ENCODE measurements at regions not wholly inside any gene's neighbourhood (a gene's known extent, or its start where the extent isn't known, plus 50 kb on each side); places are given as distances from the start of the nearest gene placed in this dataset.

GRCh38 chr4:131026771-131027170 lies 1930.8 kb downstream of the C4orf33 start:
- no peak overlapping the region for H3K27ac ChIP-seq (replicated peaks in 1 of 4)
- 92% methylated on average over 9 of the region's 9 CpGs for WGBS
- H3K27me3 ChIP-seq = no peaks in the 10 kb centered on the region
- no peaks in the 10 kb centered on the region for H3K4me1 ChIP-seq
- H3K4me3 ChIP-seq = no peak overlapping the region
- TF ChIP-seq CTCF (IDR thresholded peaks at IDR 0.05) = no peak
- intact Hi-C loops (cut with DNase I) = no loop called here
- H3K36me3 ChIP-seq = no peaks in the 10 kb centered on the region
- DNase-seq (ENCODE audit: extremely low spot score) = no peak
- no peaks in the 10 kb centered on the region for H3K9me3 ChIP-seq

GRCh38 chr4:131044368-131044767 lies 1948.4 kb downstream of the C4orf33 start:
- Histone ChIP-seq H3K9me3 (no peaks in the 10 kb centered on the region), H3K27ac (replicated peaks in 1 of 4) (no peak overlapping the region), H3K27me3 (no peaks in the 10 kb centered on the region), H3K4me1 (no peaks in the 10 kb centered on the region), H3K36me3 (no peaks in the 10 kb centered on the region), H3K4me3 (no peak overlapping the region)
- TF ChIP-seq EP300 (IDR thresholded peaks at IDR 0.05) = no peak
- no peak for TF ChIP-seq POLR2A (IDR thresholded peaks at IDR 0.05; ENCODE audit: low read depth)
- TF ChIP-seq POLR2AphosphoS5 (IDR thresholded peaks at IDR 0.05) = no peak
- no peak for TF ChIP-seq CTCF (IDR thresholded peaks at IDR 0.05)
- DNase-seq (ENCODE audit: extremely low spot score) = no peak
- intact Hi-C loops (cut with DNase I) = no loop called here

GRCh38 chr4:131046821-131047220 lies 1950.9 kb downstream of the C4orf33 start:
- Histone ChIP-seq H3K9me3 (no peaks in the 10 kb centered on the region), H3K4me3 (no peak overlapping the region), H3K27ac (replicated peaks in 1 of 4) (no peak overlapping the region), H3K27me3 (no peaks in the 10 kb centered on the region), H3K4me1 (no peaks in the 10 kb centered on the region), H3K36me3 (no peaks in the 10 kb centered on the region)
- DNase-seq (ENCODE audit: extremely low spot score) = no peak
- intact Hi-C loops (cut with DNase I) = no loop called here
- 86% methylated on average over 4 of the region's 4 CpGs for WGBS
- TF ChIP-seq CTCF (IDR thresholded peaks at IDR 0.05) (no peak), POLR2AphosphoS5 (IDR thresholded peaks at IDR 0.05) (no peak), POLR2A (IDR thresholded peaks at IDR 0.05; ENCODE audit: low read depth) (no peak), EP300 (IDR thresholded peaks at IDR 0.05) (no peak)

DNA sequence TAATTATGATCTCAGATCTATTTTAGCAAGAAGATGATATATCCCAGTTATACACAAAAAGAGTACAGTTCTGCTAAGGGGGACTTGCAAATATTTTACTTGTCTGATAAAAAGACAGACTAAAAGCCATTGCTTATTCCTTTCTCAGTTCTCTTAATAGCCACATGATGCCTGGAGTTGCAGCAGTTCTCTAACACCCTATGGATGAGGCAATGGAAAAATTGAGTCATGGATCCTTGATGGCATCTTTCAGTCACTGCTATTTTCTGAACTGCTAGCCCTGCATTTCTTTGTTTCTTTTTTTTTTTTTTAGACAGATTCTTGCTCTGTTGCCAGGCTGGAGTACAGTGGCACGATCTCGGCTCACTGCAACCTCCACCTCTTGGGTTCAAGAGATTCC lies 1956.7 kb downstream of the C4orf33 start:
- H3K4me1 ChIP-seq = no peaks in the 10 kb centered on the region
- intact Hi-C loops (cut with DNase I) = no loop called here
- no peak overlapping the region for H3K4me3 ChIP-seq
- H3K36me3 ChIP-seq = no peaks in the 10 kb centered on the region
- WGBS = 65% methylated on average over 2 of the region's 2 CpGs
- no peak for TF ChIP-seq EP300 (IDR thresholded peaks at IDR 0.05)
- TF ChIP-seq CTCF (IDR thresholded peaks at IDR 0.05) = no peak
- TF ChIP-seq POLR2AphosphoS5 (IDR thresholded peaks at IDR 0.05) = no peak
- DNase-seq (ENCODE audit: extremely low spot score) = no peak
- no peak overlapping the region for H3K27ac ChIP-seq (replicated peaks in 1 of 4)
- no peaks in the 10 kb centered on the region for H3K27me3 ChIP-seq
- peaks cover 0 to 6% (median 0%) of the 10 kb centered on the region in 4 donors for H3K9me3 ChIP-seq

GRCh38 chr4:131054489-131055019 lies 1958.6 kb downstream of the C4orf33 start:
- DNase-seq (ENCODE audit: extremely low spot score) = no peak
- Histone ChIP-seq H3K4me3 (no peak overlapping the region), H3K4me1 (no peaks in the 10 kb centered on the region), H3K36me3 (no peaks in the 10 kb centered on the region), H3K27me3 (no peaks in the 10 kb centered on the region), H3K27ac (replicated peaks in 1 of 4) (no peak overlapping the region), H3K9me3 (peaks cover 0 to 6% (median 0%) of the 10 kb centered on the region in 4 donors)
- no peak for TF ChIP-seq POLR2AphosphoS5 (IDR thresholded peaks at IDR 0.05)
- no peak for TF ChIP-seq POLR2A (IDR thresholded peaks at IDR 0.05; ENCODE audit: low read depth)
- no peak for TF ChIP-seq EP300 (IDR thresholded peaks at IDR 0.05)
- intact Hi-C loops (cut with DNase I) = no loop called here
- WGBS = 79% methylated on average over 8 of the region's 8 CpGs
